GM12865 (cell line): ENCODE measurements at regions not wholly inside any gene's neighbourhood (a gene's known extent, or its start where the extent isn't known, plus 50 kb on each side); places are given as distances from the start of the nearest gene placed in this dataset.

ENCODE experiments used
- DNase-seq: peaks from one replicate; pipeline ENCODE4 v3.0.0; 2010; ENCODE audit warnings: low read depth
- H3K4me3 ChIP-seq: 2 replicates; pipeline ENCODE4 v1.5.1; 2011; ENCODE audit warnings: mild to moderate bottlenecking, low read depth, low read length, control low read depth
- CTCF ChIP-seq: IDR thresholded peaks from 2 replicates; pipeline ENCODE4 v1.5.1; 2011; ENCODE audit warnings: low read length, control low read depth, low read depth, inconsistent platforms; ENCODE audit not compliant: insufficient read depth; ENCODE audit errors: missing control alignments

GRCh38 chr6:8336406-8337057 is 98.8 kb downstream of the SLC35B3 start:
- H3K4me3 ChIP-seq = no peak overlapping the region
- DNase-seq = no peak
- TF ChIP-seq CTCF = no peak

DNA sequence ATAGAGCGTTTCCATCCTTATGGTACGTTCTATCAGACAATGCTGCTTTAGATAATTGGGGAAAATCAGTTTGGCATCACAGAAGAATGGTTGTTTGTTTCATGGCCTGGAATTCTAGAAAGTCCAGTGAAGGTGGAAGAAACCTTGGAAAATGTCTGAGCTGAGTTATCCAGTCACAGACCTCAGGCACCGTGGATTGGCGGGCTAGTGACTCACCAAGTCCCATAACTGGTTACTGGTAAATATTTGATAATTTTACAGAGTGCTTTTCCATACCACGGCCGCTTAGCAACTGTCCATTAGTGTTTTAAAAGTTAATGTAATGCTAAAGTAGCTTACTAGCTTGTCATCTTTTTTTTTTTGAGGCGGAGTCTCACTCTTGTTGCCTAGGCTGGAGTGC is 99.4 kb downstream of the SLC35B3 start:
- TF ChIP-seq CTCF = no peak
- DNase-seq = no peak

DNA sequence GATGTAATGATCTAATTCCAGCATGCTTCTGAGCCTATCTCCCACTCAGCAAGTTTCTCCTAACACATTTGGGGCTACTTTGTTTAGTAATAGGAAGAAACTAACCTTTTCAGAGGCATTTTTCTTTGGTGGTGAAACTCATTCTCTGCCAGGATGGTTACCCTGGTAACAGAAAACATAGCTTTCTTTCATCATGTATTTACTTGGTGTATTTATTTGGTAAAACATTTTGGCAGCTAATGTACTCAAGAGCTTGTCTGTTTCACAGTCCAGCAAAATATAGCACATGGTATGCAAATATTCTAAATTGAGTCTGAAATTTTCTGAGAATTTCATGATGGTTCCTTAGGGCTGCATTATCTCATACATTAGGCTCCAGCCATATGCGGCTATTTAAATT is 100.0 kb downstream of the SLC35B3 start:
- TF ChIP-seq CTCF = no peak
- DNase-seq = no peak
- no peak overlapping the region for H3K4me3 ChIP-seq

More for the DNA sequence above, 99.4 kb downstream of the SLC35B3 start:
- no peak overlapping the region for H3K4me3 ChIP-seq

DNA sequence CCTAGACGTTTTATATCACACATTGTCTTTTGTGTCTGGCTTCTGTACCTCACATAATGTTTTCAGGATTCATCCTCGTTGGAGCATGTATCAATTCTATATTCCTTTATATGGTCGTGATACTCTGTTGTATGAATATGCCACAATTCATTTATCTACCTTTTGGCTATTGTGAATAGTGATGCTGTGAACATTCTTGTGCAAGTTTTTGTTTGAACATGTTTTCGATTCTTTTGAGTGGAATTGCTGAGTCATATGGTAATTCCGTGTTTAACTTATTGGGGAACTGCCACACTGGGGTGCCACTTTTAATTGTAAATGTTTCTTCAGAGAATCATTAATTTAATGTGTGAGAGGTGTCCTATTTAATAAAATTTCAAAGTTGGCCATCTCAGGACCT is 101.2 kb downstream of the SLC35B3 start:
- DNase-seq = no peak
- H3K4me3 ChIP-seq = no peak overlapping the region
- no peak for TF ChIP-seq CTCF

DNA sequence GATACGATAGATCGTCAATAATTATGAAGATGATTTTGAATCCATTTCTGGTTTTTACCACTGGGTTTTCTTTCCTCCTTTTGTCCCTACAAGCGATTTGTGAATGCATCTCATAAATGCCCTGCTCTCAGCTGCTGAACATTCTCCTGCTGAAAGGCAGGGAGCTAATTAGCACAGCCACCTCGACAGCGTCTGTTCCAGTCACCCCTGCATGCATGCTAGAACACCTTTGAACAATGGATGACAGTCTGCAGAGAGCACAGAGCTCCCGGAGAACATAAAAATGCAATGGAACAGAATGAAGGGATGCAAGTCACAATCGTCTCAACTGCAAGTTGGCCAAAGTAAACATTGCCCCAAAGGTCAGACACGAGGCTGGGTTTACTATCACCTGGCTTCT is 105.8 kb downstream of the SLC35B3 start:
- DNase-seq = no peak
- H3K4me3 ChIP-seq = no peak overlapping the region
- TF ChIP-seq CTCF = no peak

DNA sequence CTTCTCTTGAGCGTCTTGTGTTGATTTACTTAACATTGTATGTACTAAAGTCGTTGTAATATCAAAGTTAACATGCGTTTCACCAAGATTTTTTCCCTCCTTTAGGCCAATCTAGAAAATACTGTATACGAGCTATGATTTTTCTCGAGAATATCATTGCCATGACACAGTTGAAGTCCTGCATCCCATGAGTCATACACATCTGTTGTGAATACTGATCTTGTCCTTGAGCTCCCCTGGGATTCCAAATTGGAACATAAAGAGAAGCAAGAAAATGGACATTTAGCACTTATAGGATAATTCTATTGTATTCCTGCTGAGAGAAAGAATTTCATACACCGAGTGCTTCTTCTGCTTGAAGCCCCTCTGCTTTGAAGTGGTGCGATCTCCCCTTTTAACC is 109.6 kb downstream of the SLC35B3 start:
- no peak for TF ChIP-seq CTCF
- H3K4me3 ChIP-seq = no peak overlapping the region
- no peak for DNase-seq

DNA sequence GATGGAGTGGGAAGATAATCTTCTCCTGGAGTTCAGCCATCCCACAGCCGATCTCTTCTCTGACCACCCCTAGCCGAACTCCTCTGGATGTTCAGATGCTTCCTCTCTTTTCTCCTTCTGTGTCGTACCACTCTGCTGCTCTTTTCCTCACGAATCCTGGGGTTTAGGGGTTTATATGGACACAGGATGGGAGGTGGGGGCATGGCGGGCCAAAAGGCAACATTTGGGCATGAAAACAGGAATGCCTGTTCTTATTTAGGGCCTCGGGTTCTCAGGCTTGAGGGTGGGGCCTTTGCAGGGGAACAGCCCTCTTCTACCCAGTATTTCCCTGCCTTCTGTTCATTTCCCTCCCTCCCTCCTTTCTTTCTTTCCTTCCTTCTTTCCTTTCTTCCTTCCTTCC is 112.7 kb downstream of the SLC35B3 start:
- no peak for TF ChIP-seq CTCF
- H3K4me3 ChIP-seq = no peak overlapping the region
- no peak for DNase-seq
